ENCODE measurements at regions not wholly inside any gene's neighbourhood (a gene's known extent, or its start where the extent isn't known, plus 50 kb on each side); places are given as distances from the start of the nearest gene placed in this dataset.

- no peak for DNase-seq
Measured at GRCh38 chr12:12017135-12017581, 53.6 kb upstream of the BCL2L14 start.

- DNase-seq, result no peak
Measured at GRCh38 chr12:12017798-12018197, 52.9 kb upstream of the BCL2L14 start.

- DNase-seq, result no peak
Measured at GRCh38 chr12:12018454-12018853, 52.3 kb upstream of the BCL2L14 start.

- DNase-seq, result no peak
Measured at GRCh38 chr12:12019881-12020280, 50.9 kb upstream of the BCL2L14 start.

- no peak for DNase-seq
Measured at GRCh38 chr12:12020762-12021161, 50.0 kb upstream of the BCL2L14 start.

Data from stimulated activated CD4-positive, alpha-beta T cell treated with anti-CD3 and anti-CD28 coated beads, Interleukin-2, amount 100 ng/mL, for 24 hours (primary cell).